HepG2 (cell line): ENCODE measurements at regions not wholly inside any gene's neighbourhood (a gene's known extent, or its start where the extent isn't known, plus 50 kb on each side); places are given as distances from the start of the nearest gene placed in this dataset.

ENCODE experiments used
- ATAC-seq: fragments of 200-7000 bp; cut with Tn5 transposase; 3 replicates; pipeline ENCODE4 v1.9.1; 2020; ENCODE audit warnings: mild to moderate bottlenecking, moderate library complexity
- BruUV-seq: library from RNA; stranded (reverse); fragments of 400-500 nt; replicated peaks from 2 replicates; lab custom pipeline; 2021; lab: Mats Ljungman, UMichigan
- CTCF ChIA-PET: fragments of 300-600 bp; formaldehyde crosslinking; extraction: SDS; loops from one replicate; lab custom pipeline; 2021; ENCODE audit warnings: low total read pairs, inconsistent platforms, low intra/inter-chr PET ratio; lab: Yijun Ruan, JAX
- POLR2A ChIA-PET: fragments of 350-600 bp; sonication (Branson Sonifier 250); formaldehyde crosslinking; loops from one replicate; lab custom pipeline; 2020; ENCODE audit warnings: antibody characterized with exemption, inconsistent platforms; lab: Yijun Ruan, JAX
- DNase-seq: peaks from one replicate; pipeline ENCODE4 v3.0.0-alpha.2; 2015; ENCODE audit warnings: low spot score
- FAIRE-seq: peaks from 3 replicates; lab custom pipeline; 2011; peaks lifted over from hg19 to GRCh38; lab: Jason Lieb, UNC
- H2AFZ ChIP-seq: one replicate; pipeline ENCODE4 v1.6.1; 2011; ENCODE audit warnings: low read length, inconsistent platforms
- H3K27ac ChIP-seq: fragments of 300-600 bp; 3 replicates; pipeline ENCODE4 v1.8.0; 2011; ENCODE audit warnings: mixed run types, mild to moderate bottlenecking, mixed read lengths, low read length, inconsistent platforms; ENCODE audit not compliant: insufficient read depth; ENCODE audit errors: extremely low read length
- H3K27me3 ChIP-seq, 2 experiments: fragments of 200-600 bp in 1 of 2; 2 replicates in 1 of 2; 3 replicates in 1 of 2; pipeline versions ENCODE4 v1.6.0 to v1.8.0; 2011; ENCODE audit warnings: low read length in 2 of 2, mild to moderate bottlenecking in 2 of 2, moderate library complexity in 2 of 2, inconsistent platforms in 1 of 2; ENCODE audit not compliant: insufficient read depth in 2 of 2, control insufficient read depth in 1 of 2
- H3K36me3 ChIP-seq, 2 experiments: fragments of 200-600 bp in 1 of 2; replicated peaks in 1 of 2; 2 replicates in 1 of 2; 3 replicates in 1 of 2; pipeline versions ENCODE4 v1.5.1 to v1.8.0; 2011; ENCODE audit warnings: low read length in 2 of 2, inconsistent platforms in 1 of 2; ENCODE audit not compliant: insufficient read depth in 2 of 2, control insufficient read depth in 1 of 2
- H3K4me1 ChIP-seq: 2 replicates; pipeline ENCODE4 v1.5.1; 2012; ENCODE audit warnings: low read length, inconsistent platforms; ENCODE audit not compliant: insufficient read depth
- H3K4me2 ChIP-seq: 2 replicates; pipeline ENCODE4 v1.6.0; 2011; ENCODE audit warnings: low read depth, low read length, inconsistent platforms
- H3K4me3 ChIP-seq, 3 experiments: fragments of 200-600 bp in 1 of 3; sonication (generic), shearing (Covaris generic) in 1 of 3; replicated peaks in 1 of 3; 2 replicates each; pipeline ENCODE4 v1.5.1; 2011 to 2016; ENCODE audit warnings: low read length in 3 of 3, inconsistent platforms in 2 of 3, low read depth in 2 of 3, mild to moderate bottlenecking in 2 of 3, control low read depth in 1 of 3, mixed read lengths in 1 of 3; ENCODE audit not compliant: insufficient read depth in 1 of 3
- H3K79me2 ChIP-seq: one replicate; pipeline ENCODE4 v1.6.1; 2011; ENCODE audit warnings: low read length, inconsistent platforms; ENCODE audit not compliant: insufficient read depth
- H3K9ac ChIP-seq: 2 replicates; pipeline ENCODE4 v1.6.0; 2011; ENCODE audit warnings: mild to moderate bottlenecking, low read depth, low read length, inconsistent platforms; ENCODE audit not compliant: insufficient read depth
- H3K9me3 ChIP-seq: 2 replicates; pipeline ENCODE4 v1.5.1; 2012; ENCODE audit warnings: mild to moderate bottlenecking, low read length
- H4K20me1 ChIP-seq: 2 replicates; pipeline ENCODE4 v1.6.0; 2011; ENCODE audit warnings: inconsistent platforms, mild to moderate bottlenecking, low read length, moderate library complexity; ENCODE audit not compliant: insufficient read depth
- DNMT1 ChIP-seq: sonication (generic); formaldehyde crosslinking; IDR thresholded peaks from 2 replicates; pipeline ENCODE4 v1.5.1; 2020; ENCODE audit warnings: mild to moderate bottlenecking, missing genetic modification reagents
- HNF4G ChIP-seq, 2 experiments: sonication (generic) in 1 of 2; formaldehyde crosslinking in 1 of 2; IDR thresholded peaks; 2 replicates each; pipeline versions ENCODE4 v1.4.0 to v1.6.1; 2011 to 2020; ENCODE audit warnings: borderline replicate concordance in 2 of 2, low read depth in 2 of 2, mild to moderate bottlenecking in 2 of 2, low read length in 1 of 2, missing genetic modification reagents in 1 of 2, moderate library complexity in 1 of 2
- KDM5A ChIP-seq: fragments of 200-600 bp; sonication (generic); IDR thresholded peaks from 2 replicates; pipeline ENCODE4 v1.7.0; 2018; ENCODE audit warnings: antibody characterized with exemption, mild to moderate bottlenecking, low read length, borderline replicate concordance
- LCORL ChIP-seq, 2 experiments: fragments of 450-650 bp in 1 of 2; sonication (generic) in 1 of 2; formaldehyde crosslinking in 1 of 2; IDR thresholded peaks; 2 replicates each; pipeline versions ENCODE4 v1.5.0 to v1.6.1; 2017 to 2020; ENCODE audit warnings: antibody characterized with exemption in 1 of 2, missing genetic modification reagents in 1 of 2
- MEIS1 ChIP-seq: sonication (generic); formaldehyde crosslinking; IDR thresholded peaks from 2 replicates; pipeline ENCODE4 v1.9.0; 2021; ENCODE audit warnings: mild to moderate bottlenecking, missing genetic modification reagents, moderate library complexity, borderline replicate concordance
- PHF8 ChIP-seq: sonication (generic); formaldehyde crosslinking; IDR thresholded peaks from 2 replicates; pipeline ENCODE4 v1.5.0; 2020; ENCODE audit warnings: missing genetic modification reagents
- REXO4 ChIP-seq: sonication (generic); formaldehyde crosslinking; IDR thresholded peaks from 2 replicates; pipeline ENCODE4 v1.8.0; 2022; ENCODE audit warnings: missing genetic modification reagents, mild to moderate bottlenecking, borderline replicate concordance
- SMAD3 ChIP-seq: sonication (generic); formaldehyde crosslinking; IDR thresholded peaks from 2 replicates; pipeline ENCODE4 v1.4.0; 2020; ENCODE audit warnings: missing genetic modification reagents
- STAG1 ChIP-seq: sonication (generic); formaldehyde crosslinking; IDR thresholded peaks from 2 replicates; pipeline ENCODE4 v1.4.0; 2020; ENCODE audit warnings: missing genetic modification reagents
- ZFP82 ChIP-seq: sonication (generic); formaldehyde crosslinking; IDR thresholded peaks from 2 replicates; pipeline ENCODE4 v1.5.1; 2020; ENCODE audit warnings: mild to moderate bottlenecking, missing genetic modification reagents, borderline replicate concordance
- ZNF30 ChIP-seq: sonication (generic); formaldehyde crosslinking; IDR thresholded peaks from 2 replicates; pipeline ENCODE4 v1.5.0; 2020; ENCODE audit warnings: mild to moderate bottlenecking, missing genetic modification reagents
- ZNF317 ChIP-seq: sonication (generic); formaldehyde crosslinking; IDR thresholded peaks from 2 replicates; pipeline ENCODE4 v1.5.0; 2020; ENCODE audit warnings: mild to moderate bottlenecking, missing genetic modification reagents
- ZNF367 ChIP-seq: sonication (generic); formaldehyde crosslinking; IDR thresholded peaks from 2 replicates; pipeline ENCODE4 v1.4.0; 2020; ENCODE audit warnings: missing genetic modification reagents, borderline replicate concordance
- ZNF546 ChIP-seq: sonication (generic); formaldehyde crosslinking; conservative IDR thresholded peaks from 2 replicates; pipeline ENCODE4 v1.8.1; 2023; ENCODE audit warnings: mild to moderate bottlenecking, missing genetic modification reagents
- ZNF572 ChIP-seq: sonication (generic); formaldehyde crosslinking; IDR thresholded peaks from 2 replicates; pipeline ENCODE4 v1.5.1; 2020; ENCODE audit warnings: mild to moderate bottlenecking, missing genetic modification reagents
- WGBS: methylation state at CpG from one replicate; pipeline ENCODE4 v1.1.6; 2017; ENCODE audit warnings: low lambda C conversion rate; 5-methylcytosine and 5-hydroxymethylcytosine counted together
- in situ Hi-C: cut with HindIII; loops from 2 replicates; pipeline ENCODE4 v1.10.0; 2017; ENCODE audit warnings: low pct_unique_long_range_greater_than_20kb; ENCODE audit not compliant: extremely low pct_ligation_motif_present
- intact Hi-C: fragments of 100-400 bp; cut with micrococcal nuclease; formaldehyde crosslinking; loops from one replicate; pipeline ENCODE4 v1.10.0; 2022; ENCODE audit not compliant: unreplicated experiment
- TF ChIP-seq, protein P1 (sequence below): sonication (generic); formaldehyde crosslinking; IDR thresholded peaks from 2 replicates; pipeline ENCODE4 v1.4.0; 2020; ENCODE audit warnings: low read depth, mild to moderate bottlenecking, missing genetic modification reagents
- TF ChIP-seq, protein P2 (sequence below): sonication (generic); formaldehyde crosslinking; IDR thresholded peaks from 2 replicates; pipeline ENCODE4 v1.5.0; 2020; ENCODE audit warnings: mild to moderate bottlenecking, missing genetic modification reagents
- TF ChIP-seq, protein P3 (sequence below): fragments of 450-650 bp; IDR thresholded peaks from 2 replicates; pipeline ENCODE4 v1.6.1; 2017
- TF ChIP-seq, protein P4 (sequence below): sonication (generic); formaldehyde crosslinking; conservative IDR thresholded peaks from 2 replicates; pipeline ENCODE4 v1.8.0; 2022; ENCODE audit warnings: missing genetic modification reagents

GRCh38 chr5:163245584-163245983 is 191.8 kb upstream of the CCNG1 start:
- no peaks in the 10 kb centered on the region for H3K36me3 ChIP-seq
- no peak overlapping the region for H3K9ac ChIP-seq
- no peak overlapping the region for H3K27ac ChIP-seq
- TF ChIP-seq SMAD3 (CRISPR knock-in tag) (no peak), PHF8 (CRISPR knock-in tag) (no peak), ZNF367 (CRISPR knock-in tag) (no peak), ZNF546 (CRISPR knock-in tag) (no peak), ZNF317 (no peak), ZNF572 (CRISPR knock-in tag) (no peak), DNMT1 (CRISPR knock-in tag) (no peak), REXO4 (CRISPR knock-in tag) (no peak), STAG1 (CRISPR knock-in tag) (no peak), KDM5A (no peak), MEIS1 (no peak), HNF4G (IDR thresholded peaks at IDR 0.05; ENCODE audit: borderline replicate concordance, low read depth, low read length) (no peak), HNF4G (CRISPR knock-in tag; IDR thresholded peaks at IDR 0.05; ENCODE audit: borderline replicate concordance, low read depth) (no peak), LCORL (IDR thresholded peaks at IDR 0.05) (no peak), LCORL (CRISPR knock-in tag; IDR thresholded peaks at IDR 0.05) (no peak), ZFP82 (no peak), ZNF30 (CRISPR knock-in tag) (no peak)
- TF ChIP-seq, protein P1, sequence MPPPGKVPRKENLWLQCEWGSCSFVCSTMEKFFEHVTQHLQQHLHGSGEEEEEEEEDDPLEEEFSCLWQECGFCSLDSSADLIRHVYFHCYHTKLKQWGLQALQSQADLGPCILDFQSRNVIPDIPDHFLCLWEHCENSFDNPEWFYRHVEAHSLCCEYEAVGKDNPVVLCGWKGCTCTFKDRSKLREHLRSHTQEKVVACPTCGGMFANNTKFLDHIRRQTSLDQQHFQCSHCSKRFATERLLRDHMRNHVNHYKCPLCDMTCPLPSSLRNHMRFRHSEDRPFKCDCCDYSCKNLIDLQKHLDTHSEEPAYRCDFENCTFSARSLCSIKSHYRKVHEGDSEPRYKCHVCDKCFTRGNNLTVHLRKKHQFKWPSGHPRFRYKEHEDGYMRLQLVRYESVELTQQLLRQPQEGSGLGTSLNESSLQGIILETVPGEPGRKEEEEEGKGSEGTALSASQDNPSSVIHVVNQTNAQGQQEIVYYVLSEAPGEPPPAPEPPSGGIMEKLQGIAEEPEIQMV (CRISPR knock-in tag), result no peak
- TF ChIP-seq, protein P2, sequence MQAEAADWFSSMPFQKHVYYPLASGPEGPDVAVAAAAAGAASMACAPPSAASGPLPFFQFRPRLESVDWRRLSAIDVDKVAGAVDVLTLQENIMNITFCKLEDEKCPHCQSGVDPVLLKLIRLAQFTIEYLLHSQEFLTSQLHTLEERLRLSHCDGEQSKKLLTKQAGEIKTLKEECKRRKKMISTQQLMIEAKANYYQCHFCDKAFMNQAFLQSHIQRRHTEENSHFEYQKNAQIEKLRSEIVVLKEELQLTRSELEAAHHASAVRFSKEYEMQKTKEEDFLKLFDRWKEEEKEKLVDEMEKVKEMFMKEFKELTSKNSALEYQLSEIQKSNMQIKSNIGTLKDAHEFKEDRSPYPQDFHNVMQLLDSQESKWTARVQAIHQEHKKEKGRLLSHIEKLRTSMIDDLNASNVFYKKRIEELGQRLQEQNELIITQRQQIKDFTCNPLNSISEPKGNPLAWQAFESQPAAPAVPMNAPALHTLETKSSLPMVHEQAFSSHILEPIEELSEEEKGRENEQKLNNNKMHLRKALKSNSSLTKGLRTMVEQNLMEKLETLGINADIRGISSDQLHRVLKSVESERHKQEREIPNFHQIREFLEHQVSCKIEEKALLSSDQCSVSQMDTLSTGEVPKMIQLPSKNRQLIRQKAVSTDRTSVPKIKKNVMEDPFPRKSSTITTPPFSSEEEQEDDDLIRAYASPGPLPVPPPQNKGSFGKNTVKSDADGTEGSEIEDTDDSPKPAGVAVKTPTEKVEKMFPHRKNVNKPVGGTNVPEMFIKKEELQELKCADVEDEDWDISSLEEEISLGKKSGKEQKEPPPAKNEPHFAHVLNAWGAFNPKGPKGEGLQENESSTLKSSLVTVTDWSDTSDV (CRISPR knock-in tag), result no peak
- TF ChIP-seq, protein P3, sequence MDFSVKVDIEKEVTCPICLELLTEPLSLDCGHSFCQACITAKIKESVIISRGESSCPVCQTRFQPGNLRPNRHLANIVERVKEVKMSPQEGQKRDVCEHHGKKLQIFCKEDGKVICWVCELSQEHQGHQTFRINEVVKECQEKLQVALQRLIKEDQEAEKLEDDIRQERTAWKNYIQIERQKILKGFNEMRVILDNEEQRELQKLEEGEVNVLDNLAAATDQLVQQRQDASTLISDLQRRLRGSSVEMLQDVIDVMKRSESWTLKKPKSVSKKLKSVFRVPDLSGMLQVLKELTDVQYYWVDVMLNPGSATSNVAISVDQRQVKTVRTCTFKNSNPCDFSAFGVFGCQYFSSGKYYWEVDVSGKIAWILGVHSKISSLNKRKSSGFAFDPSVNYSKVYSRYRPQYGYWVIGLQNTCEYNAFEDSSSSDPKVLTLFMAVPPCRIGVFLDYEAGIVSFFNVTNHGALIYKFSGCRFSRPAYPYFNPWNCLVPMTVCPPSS, result no peak
- TF ChIP-seq, protein P4, sequence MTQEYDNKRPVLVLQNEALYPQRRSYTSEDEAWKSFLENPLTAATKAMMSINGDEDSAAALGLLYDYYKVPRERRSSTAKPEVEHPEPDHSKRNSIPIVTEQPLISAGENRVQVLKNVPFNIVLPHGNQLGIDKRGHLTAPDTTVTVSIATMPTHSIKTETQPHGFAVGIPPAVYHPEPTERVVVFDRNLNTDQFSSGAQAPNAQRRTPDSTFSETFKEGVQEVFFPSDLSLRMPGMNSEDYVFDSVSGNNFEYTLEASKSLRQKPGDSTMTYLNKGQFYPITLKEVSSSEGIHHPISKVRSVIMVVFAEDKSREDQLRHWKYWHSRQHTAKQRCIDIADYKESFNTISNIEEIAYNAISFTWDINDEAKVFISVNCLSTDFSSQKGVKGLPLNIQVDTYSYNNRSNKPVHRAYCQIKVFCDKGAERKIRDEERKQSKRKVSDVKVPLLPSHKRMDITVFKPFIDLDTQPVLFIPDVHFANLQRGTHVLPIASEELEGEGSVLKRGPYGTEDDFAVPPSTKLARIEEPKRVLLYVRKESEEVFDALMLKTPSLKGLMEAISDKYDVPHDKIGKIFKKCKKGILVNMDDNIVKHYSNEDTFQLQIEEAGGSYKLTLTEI, result no peak
- no peaks in the 10 kb centered on the region; a peak in 1 of 5 replicates for H3K27me3 ChIP-seq
- no peak for ATAC-seq
- DNase-seq, result no peak
- in situ Hi-C loops (no loop called here), intact Hi-C loops (no loop called here)
- no peaks in the 10 kb centered on the region for H4K20me1 ChIP-seq
- no peaks in the 10 kb centered on the region for H3K9me3 ChIP-seq
- H3K4me3 ChIP-seq, result no peak overlapping the region
- no TSS peak for BruUV-seq
- WGBS, result 0% methylated on average over 2 of the region's 2 CpGs
- H3K4me2 ChIP-seq, result no peak overlapping the region
- H3K79me2 ChIP-seq, result no peaks in the 10 kb centered on the region
- FAIRE-seq, result no peak
- POLR2A ChIA-PET, result no interaction called here
- H3K4me1 ChIP-seq, result no peaks in the 10 kb centered on the region
- H2AFZ ChIP-seq, result no peak overlapping the region
- CTCF ChIA-PET, result no interaction called here
